HG03520 (cell line): ENCODE measurements at regions not wholly inside any gene's neighbourhood (a gene's known extent, or its start where the extent isn't known, plus 50 kb on each side); places are given as distances from the start of the nearest gene placed in this dataset.
"Not testable (repeated sequence)": the region's sequence is repeated elsewhere in the genome, so short reads cannot be mapped to it uniquely, and the experiment has no call there.

Experiments used
- ATAC-seq: cut with Tn5 transposase; IDR thresholded peaks from one replicate; pipeline ENCODE4 v1.9.1; 2021; ENCODE audit warnings: mild to moderate bottlenecking, moderate library complexity; ENCODE audit not compliant: unreplicated experiment

DNA sequence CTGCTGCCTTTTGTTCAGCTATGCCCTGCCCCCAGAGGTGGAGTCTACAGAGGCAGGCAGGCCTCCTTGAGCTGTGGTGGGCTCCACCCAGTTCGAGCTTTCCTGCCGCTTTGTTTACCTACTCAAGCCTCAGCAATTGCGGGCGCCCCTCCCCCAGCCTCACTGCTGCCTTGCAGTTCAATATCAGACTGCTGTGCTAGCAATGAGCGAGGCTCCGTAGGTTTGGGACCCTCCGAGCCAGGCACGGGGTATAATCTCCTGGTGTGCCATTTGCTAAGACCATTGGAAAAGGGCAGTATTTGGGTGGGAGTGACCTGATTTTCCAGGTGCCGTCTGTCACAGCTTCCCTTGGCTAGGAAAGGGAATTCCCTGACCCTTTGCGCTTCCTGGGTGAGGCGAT is 51.9 kb downstream of the DIPK2A start:
- not testable (repeated sequence) for ATAC-seq

DNA sequence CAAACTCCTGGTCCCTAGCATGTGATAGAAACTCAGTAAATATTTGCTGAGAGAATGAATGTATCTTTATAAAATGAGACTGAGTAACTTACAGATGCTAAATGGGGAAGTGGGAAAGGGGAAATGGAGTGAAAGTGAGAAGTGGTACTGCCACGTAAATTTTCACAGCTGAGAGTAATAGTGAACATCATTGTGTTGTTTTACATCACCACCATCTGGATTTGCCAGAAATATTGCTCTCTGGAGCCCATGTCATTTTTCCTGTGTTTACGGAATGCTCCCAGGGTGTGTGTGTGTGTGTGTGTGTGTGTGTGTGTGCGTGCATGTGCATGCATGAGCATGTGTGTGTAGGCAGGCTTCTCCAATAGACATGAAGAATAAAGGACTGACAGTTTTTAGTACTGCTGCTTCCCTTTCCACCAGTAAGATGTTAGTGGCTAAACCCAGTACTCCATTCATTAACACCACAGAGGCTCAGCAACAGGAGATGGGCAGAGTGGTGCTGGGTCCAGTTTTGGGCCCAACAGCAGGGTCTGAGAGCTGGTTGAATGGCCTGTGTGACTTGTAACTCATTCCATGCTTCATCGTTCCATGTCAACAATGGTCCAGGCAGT is 57.3 kb downstream of the DIPK2A start:
- peak; percentile 81 for ATAC-seq

DNA sequence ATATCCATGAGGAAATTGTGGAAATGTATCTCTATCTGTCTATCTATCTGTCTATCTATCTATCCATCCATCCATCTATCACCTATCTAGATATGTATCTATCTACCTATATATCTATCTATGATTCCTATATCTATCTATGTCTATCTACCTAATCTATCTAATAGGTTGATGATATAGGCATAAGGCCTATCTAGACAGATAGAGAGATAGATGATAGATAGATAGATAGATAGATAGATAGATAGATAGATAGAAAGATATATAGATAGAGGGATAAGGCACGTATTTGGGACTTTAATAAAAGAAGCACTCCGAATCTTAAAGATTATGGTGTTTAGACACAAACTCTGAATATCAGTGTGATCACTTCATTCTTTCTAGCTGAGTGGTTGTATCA is 58.1 kb downstream of the DIPK2A start:
- ATAC-seq, result no peak

DNA sequence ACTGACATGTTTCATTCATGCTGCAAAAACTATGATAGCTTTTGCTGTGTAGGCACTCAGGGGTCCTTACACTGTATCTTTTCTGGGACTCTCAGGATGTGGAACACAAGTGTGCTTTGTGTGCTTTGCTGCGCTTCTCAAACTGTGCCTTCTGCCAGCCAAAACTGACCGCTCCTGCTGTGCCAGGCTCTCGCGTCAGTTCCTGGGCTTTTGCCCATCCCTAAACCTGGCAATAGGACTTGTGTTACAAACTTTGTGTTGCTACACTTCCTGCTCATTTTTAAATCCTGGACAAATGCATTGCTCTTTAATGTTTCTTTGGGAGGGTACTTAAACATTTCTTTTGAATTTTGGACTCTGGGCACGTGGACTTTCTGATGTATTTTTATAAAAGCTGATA is 60.3 kb downstream of the DIPK2A start:
- no peak for ATAC-seq

DNA sequence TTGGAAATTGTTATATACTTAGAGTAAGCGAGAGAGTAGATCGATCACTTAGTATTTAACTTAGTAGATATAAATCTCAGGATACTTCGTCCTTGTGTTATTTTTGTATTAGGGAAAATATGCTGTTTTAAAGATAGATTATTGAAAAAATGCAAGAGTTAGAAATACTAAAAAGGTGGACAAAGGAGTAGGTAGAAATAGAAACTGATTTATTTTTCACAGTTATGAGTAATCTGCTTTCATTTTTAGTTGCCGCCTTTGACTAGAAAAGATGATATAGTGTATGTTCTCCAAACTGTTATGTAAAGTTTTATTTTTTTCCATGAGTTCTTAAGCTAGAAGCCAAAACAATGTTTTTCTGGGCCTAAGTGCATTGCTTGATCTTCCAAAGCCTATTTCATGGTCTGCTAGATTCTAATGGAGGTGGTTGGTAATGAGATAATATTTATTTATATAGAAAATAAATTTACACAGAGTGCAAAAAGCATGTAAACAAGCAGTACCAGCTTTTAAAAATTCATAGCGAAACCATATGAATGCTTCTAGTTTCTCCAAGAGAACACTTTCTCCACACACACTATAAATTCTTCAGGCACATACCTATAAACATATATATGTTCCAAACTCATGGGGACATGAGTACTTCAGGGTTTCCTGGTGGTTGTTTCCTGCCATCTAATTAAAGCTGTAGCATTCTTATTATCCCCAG is 61.1 kb downstream of the DIPK2A start:
- peak; percentile 76 for ATAC-seq

DNA sequence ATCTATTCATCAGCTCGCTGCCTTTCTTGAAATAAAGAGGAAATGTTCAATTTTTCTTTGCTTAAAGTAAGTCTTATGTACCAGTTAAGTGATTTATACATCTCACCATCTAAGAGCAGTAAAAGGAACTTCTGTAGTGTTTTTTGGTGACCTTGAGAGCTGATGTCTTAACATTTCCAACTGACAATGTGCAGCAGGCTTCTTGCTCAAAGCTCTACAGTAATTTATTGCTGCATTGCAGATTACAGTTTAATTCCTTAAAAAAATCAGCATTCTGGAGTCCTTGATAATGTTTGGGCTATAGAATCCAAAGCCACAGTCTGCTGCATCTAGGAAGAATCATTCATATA is 61.6 kb downstream of the DIPK2A start:
- no peak for ATAC-seq

DNA sequence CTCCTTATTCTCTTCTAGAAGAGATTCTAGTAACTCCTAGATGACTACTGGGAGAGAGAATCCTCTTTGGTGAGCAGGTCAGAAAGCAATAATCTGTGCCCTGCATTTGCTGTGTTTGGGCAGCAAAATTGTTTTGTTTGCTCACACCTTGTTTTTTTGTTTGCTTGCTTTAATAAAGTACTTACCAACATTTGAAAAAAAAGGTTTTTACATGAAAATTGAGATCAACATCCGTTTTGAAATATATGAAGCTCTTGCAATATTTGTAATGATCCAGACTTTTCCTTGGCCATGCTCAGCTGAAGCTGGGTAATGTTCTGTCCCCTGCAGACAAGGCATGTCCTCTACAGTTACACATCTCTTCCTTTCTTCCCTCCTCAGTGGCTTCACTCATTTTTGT is 62.2 kb downstream of the DIPK2A start:
- no peak for ATAC-seq

DNA sequence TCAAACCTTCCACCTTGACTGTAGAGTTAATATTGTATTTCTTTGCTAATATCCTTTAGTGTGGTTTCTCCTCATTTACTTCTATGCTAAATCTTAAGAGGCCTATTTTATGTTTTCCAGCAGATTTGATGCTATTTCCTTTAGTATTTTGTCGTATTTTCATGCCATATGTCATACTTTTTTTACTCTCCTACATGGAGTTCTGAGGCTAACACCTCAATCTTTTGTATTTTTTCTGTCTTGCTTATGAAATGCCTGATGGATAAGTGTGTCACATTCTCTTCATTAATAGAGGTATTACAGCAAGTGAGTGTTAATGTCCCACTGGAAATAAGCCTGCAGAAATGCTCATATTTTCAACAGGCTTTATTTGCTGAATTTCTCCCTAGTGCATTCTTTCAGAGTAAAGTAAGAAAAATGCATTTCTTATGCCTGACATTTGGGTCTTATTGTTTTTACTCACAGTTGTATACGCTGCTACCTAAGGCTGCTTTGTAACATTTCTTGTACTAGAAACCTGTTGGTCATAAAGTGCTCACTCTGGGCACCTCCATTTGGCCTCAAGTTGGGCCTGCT is 63.2 kb downstream of the DIPK2A start:
- no peak for ATAC-seq

DNA sequence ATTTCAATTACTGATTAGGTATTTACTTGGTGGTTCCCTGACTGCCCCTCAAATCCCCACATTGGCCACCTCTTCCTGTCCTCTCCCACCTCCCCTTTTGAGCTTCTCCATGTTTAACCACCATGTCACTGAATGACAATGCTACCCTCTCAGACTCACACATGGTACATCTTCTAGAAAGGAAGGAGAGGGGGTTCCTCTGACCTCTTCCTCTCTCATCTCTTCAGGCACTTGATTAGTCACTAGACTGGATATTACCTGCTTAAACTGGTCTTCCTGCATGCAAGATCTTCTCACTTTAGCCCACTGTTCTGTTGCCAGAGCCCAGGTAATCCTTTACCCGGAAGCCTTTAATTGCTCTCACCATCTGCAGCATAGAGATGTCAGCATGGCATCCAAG is 64.9 kb downstream of the DIPK2A start:
- no peak for ATAC-seq

DNA sequence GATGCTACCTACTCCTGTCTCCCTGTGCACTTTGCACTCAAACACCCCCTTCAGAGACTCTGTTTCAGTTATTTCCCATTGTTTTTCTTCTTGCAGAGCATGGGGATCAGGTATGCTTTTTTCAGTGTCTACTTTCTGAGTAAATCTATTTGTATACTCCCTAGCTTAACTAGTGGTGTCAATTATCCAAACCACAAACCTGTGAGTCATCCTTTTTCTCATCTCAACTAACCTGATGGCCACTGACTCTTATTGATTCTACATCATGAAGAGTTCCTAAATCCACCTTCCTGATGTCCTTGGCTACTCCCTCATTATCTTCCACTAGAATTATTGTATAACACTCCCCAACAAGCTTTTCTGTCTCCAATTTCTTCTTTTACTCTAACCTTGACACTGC is 68.0 kb downstream of the DIPK2A start:
- no peak for ATAC-seq

DNA sequence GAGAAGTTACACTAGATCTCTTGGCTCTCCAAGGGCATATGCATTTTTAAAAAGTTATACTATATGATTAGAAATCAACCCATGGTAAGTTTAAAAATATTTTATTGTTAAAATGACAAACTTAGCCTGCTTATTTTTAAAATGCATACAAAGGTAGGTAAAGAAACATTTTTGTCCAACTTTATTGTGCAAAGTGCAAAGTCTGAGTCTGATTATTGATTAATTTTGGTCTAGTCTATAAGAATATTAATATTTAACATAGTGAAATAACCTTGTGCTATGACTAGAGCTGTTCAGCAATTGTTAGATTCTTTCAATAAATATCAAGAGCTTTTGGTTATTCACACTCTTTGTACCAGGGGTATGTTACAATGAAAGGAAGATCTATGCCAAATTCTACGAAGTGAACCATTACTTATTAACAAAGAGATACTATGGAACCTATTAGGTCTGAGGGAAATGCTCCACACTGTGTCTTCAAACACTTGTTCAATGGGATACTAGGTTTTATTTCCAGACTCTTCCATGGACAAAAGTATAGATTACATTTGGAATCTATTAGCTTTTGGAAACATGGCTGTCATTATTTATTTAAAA is 70.4 kb downstream of the DIPK2A start:
- ATAC-seq, result no peak

DNA sequence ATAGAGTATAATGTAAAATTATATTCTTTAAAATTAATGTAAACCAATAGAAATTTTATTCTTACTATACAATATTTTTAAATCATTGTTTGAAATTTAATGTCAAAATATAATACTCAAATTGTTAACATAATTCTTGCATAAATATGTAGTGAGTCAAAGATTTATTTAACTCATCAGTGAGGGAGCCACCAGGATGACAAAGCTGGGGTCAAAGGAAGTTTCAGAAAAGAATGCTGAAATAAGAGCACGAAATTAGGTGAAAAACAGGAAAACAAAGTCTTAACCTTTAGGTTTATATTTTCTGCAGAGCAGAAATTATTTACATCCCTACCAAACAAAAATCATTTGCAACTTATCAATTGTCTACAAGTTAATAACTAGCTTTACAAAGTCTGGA is 74.1 kb downstream of the DIPK2A start:
- ATAC-seq, result no peak

DNA sequence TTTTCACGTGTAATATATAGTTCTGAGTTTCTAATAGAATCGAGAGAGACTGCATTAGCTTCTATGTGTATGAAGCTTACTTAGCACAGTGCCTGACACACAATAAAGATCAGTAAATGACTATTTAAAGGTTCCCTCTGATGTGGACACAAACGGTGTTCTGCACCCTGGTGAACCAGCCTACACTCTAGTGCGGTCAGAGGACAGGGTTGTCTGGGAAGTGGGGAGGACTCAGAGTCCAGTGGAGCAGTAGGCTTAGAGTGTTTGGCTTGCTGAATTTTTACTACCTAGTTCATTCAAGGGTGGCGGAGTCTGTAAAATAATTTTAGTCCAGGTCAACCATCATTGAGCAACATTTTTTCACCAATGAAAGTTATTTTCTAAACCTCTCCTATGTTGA is 77.8 kb downstream of the DIPK2A start:
- ATAC-seq, result no peak

DNA sequence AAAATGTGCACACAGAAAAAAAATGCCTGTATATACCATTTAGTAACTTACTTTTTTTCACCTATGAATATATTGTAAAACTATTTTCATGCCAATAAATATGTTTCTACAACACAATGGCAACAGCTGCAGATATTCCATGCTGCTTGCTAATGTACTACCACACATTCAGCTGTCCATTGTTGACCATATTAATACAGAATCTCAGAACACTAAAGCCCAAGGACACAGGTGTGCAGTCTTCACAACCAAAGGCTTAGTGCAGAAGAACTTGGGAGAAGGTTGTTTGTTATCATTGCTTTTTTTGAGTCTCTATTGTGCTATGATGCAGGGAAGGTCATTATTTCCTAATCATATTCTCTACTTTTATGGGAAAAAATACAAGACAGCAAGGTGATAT is 79.6 kb downstream of the DIPK2A start:
- ATAC-seq, result no peak

DNA sequence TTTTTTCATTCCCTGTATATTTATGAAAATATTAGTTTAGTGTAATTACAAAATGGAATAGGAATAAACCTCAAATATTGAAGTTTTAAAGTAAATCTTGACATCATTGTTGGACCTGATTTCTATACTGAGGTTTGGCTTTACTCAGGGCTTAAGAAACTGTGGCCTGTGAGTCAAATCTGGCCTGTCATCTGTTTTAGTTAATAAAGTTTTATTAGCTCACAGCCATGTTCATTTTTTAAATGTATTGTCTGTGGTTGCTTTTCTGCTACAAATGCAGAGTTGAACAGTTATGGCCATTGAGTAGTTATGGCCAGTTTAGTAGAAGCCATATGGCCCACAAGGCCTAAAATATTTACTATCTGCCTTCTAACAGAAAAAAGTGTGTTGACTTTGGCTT is 80.7 kb downstream of the DIPK2A start:
- no peak for ATAC-seq

DNA sequence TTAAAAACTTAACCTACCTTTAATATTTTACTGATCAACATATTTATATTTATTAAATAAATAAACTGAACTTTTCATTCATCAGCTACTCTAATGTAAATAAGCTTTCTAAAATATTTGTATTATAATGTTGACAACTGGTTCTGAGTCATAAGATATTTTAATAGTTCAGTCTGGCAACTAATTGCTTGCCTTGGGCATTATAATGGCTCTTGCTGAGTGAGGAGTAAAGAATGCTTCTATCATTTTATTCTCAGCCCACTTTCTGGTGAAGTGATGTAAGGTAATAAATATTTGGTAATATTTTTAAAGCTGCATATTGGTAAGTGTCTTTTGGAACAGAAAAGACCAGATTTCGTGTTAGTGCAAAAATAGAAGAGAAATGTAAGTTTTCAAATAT is 81.5 kb downstream of the DIPK2A start:
- no peak for ATAC-seq

DNA sequence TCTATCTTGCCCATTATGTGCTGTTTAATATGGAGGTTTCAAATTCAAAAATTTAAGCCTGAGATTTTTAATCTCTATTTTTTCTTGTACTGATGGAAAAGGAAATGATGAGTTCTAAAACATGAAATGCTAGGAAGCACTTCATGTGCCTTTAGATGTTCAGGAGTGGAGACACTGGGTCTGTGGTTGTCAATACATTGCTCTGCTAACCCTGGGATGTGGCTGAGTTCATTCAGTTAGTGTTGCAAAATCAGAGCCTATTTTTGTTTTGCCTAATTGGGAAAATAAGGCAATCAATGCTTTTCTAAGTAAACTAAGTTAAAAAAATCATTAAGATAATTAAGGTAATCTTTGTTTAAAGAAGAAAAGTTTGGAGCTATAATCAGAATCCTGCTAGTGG is 83.1 kb downstream of the DIPK2A start:
- ATAC-seq, result no peak

DNA sequence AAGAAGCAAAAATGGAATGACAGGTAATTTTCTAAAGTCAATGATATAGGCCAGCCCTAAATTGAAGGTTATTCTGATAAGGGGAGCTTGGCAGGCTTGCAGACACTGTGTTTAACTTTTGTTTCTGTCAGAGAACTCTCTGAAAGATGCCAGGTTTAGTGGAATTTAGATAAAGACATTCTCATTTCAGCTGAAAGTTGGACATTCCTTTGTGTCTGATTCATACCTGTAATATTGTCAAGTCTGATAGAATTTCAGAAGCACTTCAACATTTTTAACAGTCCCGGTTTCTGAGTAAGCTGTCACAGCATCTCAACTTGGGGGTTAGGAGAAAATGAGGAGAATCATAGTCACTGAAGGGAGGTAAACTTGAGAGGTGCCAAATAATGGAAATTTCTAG is 84.0 kb downstream of the DIPK2A start:
- no peak for ATAC-seq

DNA sequence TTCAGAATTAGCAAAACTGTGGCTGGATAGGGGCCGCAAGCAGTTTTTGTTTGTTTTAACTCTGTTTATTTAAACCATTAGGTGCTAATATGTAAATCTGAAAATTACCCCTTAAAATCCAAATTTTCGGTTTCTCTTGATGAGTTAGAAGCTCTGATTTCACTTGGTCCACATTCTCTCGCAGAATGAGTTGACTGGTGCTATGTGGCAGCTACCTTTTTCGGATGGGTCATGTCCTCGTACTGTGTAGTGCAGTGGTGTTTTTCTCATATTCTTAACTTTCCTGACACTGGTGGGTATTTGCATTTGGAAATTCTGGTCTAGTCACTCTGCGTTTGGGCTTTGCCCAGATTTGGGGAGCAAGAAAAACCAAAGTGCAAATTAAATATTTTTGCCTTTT is 87.1 kb downstream of the DIPK2A start:
- no peak for ATAC-seq

DNA sequence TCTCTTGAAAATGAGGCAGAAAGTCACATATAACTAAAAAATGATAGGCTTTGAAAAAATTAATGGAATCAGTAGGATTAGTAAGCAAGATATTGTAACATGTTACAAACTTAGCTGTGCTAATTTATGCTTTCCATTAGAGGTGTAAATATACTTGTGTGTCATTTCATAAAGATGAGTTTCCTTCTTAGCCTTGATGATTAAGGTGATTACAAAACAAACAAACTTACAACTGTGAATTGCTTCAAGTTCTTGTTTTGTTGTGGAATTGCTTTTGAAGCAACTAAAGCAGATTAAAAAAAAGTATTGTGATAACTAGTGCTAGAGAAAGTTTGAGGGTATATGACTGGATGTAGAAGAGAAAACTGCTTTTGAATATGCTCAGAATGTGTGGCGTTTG is 87.9 kb downstream of the DIPK2A start:
- ATAC-seq, result no peak

DNA sequence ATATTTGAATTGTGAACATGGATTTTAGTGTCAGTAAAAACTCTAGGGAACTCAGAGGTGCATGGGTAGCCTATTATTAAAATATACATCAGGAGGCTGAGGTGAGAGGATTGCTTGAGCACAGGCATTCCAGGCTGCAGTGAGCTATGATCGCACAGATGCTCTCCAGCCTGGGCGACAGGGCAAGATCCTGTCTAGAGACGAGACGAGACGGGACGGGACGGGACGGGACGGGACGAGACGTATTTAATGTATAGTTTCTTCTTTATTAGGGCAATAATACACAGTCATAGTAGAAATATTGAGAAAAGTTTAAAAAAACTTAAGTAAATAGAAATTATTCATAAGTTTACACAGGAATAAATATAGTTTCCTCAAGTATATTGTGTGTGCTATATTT is 89.3 kb downstream of the DIPK2A start:
- ATAC-seq, result no peak

DNA sequence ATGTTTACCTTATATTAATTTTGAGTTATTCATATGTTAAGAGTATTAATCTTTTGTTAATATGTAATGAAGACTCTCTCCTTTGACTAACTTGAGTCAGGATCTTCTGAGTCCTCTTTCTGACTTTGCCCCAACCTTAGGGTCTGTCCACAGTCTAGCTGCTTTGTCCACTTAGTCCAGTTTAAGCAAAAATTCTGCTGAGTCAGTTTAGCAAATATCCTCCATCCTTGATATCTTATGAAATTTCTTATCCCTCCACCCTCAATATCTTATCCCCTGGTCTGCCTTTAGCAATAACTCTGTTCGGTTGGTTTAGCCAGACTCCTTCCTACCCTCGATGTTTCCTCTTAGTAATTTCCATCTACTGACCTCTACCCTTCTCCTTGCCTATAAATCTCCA is 91.7 kb downstream of the DIPK2A start:
- ATAC-seq, result no peak
